COLO668 (cell line): ENCODE measurements at regions not wholly inside any gene's neighbourhood (a gene's known extent, or its start where the extent isn't known, plus 50 kb on each side); places are given as distances from the start of the nearest gene placed in this dataset.
"Not testable (repeated sequence)": the region's sequence is repeated elsewhere in the genome, so short reads cannot be mapped to it uniquely, and the experiment has no call there.

ENCODE experiments used
- DNase-seq: peaks from one replicate; lab custom pipeline; 2025; ENCODE audit not compliant: unreplicated experiment; lab: John Stamatoyannopoulos, UW

GRCh38 chr10:21158301-21158700 is 261.2 kb upstream of the NEBL start:
- DNase-seq, result no peak

- no peak for DNase-seq
Measured at GRCh38 chr10:21157664-21158063, 260.6 kb upstream of the NEBL start.

- DNase-seq, result no peak
Measured at GRCh38 chr10:21150166-21150565, 253.1 kb upstream of the NEBL start.

- DNase-seq, result no peak
Measured at GRCh38 chr10:21146436-21146789, 249.3 kb upstream of the NEBL start.

GRCh38 chr10:21145751-21146435 is 248.8 kb upstream of the NEBL start:
- no peak for DNase-seq

GRCh38 chr10:21144047-21144446 is 246.9 kb upstream of the NEBL start:
- DNase-seq, result no peak

GRCh38 chr10:21141946-21142492 is 244.9 kb upstream of the NEBL start:
- no peak for DNase-seq

- DNase-seq, result no peak
Measured at GRCh38 chr10:21138769-21139340, 241.7 kb upstream of the NEBL start.

GRCh38 chr10:21135023-21135931 is 238.2 kb upstream of the NEBL start:
- no peak for DNase-seq

- DNase-seq, result no peak
Measured at GRCh38 chr10:21134645-21135022, 237.5 kb upstream of the NEBL start.

GRCh38 chr10:21130683-21131442 is 233.8 kb upstream of the NEBL start:
- no peak for DNase-seq

- no peak for DNase-seq
Measured at GRCh38 chr10:21130108-21130507, 233.0 kb upstream of the NEBL start.

GRCh38 chr10:21125471-21126228 is 228.5 kb upstream of the NEBL start:
- no peak for DNase-seq

GRCh38 chr10:21122907-21123306 is 225.8 kb upstream of the NEBL start:
- no peak for DNase-seq

- DNase-seq, result not testable (repeated sequence)
Measured at GRCh38 chr10:21121822-21122221, 224.7 kb upstream of the NEBL start.

GRCh38 chr10:21114683-21115082 is 217.6 kb upstream of the NEBL start:
- DNase-seq, result no peak

GRCh38 chr10:21110358-21110757 is 213.2 kb upstream of the NEBL start:
- no peak for DNase-seq

GRCh38 chr10:21106931-21107330 is 209.8 kb upstream of the NEBL start:
- not testable (repeated sequence) for DNase-seq

GRCh38 chr10:21105331-21105730 is 208.2 kb upstream of the NEBL start:
- DNase-seq, result not testable (repeated sequence)

- no peak for DNase-seq
Measured at GRCh38 chr10:21100871-21101514, 203.9 kb upstream of the NEBL start.
